Cerebellar cortex (tissue), 1 donor: ENCODE measurements at regions not wholly inside any gene's neighbourhood (a gene's known extent, or its start where the extent isn't known, plus 50 kb on each side); places are given as distances from the start of the nearest gene placed in this dataset.
A peak's percentile ranks its signal among the peaks of the same experiment; 100 is the strongest.

ENCODE experiments used
- DNase-seq: peaks from one replicate; pipeline ENCODE4 v3.0.0-alpha.2; 2015; ENCODE audit warnings: low spot score

GRCh38 chr6:104321301-104321700, 538.4 kb downstream of the HACE1 start:
- peak; percentile 86 for DNase-seq

GRCh38 chr6:104320896-104321295, 538.8 kb downstream of the HACE1 start:
- DNase-seq = no peak

GRCh38 chr6:104312851-104313250, 546.9 kb downstream of the HACE1 start:
- DNase-seq = no peak

GRCh38 chr6:104306211-104306610, 553.5 kb downstream of the HACE1 start:
- no peak for DNase-seq

GRCh38 chr6:104305206-104305605, 554.5 kb downstream of the HACE1 start:
- no peak for DNase-seq

- no peak for DNase-seq
Measured at GRCh38 chr6:104301951-104302350, 557.8 kb downstream of the HACE1 start.

- no peak for DNase-seq
Measured at GRCh38 chr6:104286641-104287040, 573.1 kb downstream of the HACE1 start.

- DNase-seq = no peak
Measured at GRCh38 chr6:104284872-104285271, 574.8 kb downstream of the HACE1 start.

GRCh38 chr6:104282581-104282980, 577.1 kb downstream of the HACE1 start:
- DNase-seq = no peak

GRCh38 chr6:104281370-104281769, 578.3 kb downstream of the HACE1 start:
- DNase-seq = no peak

GRCh38 chr6:104268389-104268788, 591.3 kb downstream of the HACE1 start:
- DNase-seq = no peak

- DNase-seq = no peak
Measured at GRCh38 chr6:104266922-104267321, 592.8 kb downstream of the HACE1 start.

- no peak for DNase-seq
Measured at GRCh38 chr6:104256646-104257045, 603.1 kb downstream of the HACE1 start.

GRCh38 chr6:104253236-104253635, 606.5 kb downstream of the HACE1 start:
- no peak for DNase-seq

GRCh38 chr6:104252276-104252675, 607.4 kb downstream of the HACE1 start:
- no peak for DNase-seq

GRCh38 chr6:104251651-104252050, 608.1 kb downstream of the HACE1 start:
- no peak for DNase-seq

GRCh38 chr6:104240865-104241264, 618.9 kb downstream of the HACE1 start:
- DNase-seq = no peak

GRCh38 chr6:104239971-104240370, 619.7 kb downstream of the HACE1 start:
- DNase-seq = no peak

GRCh38 chr6:104229057-104229456, 630.7 kb downstream of the HACE1 start:
- no peak for DNase-seq

- DNase-seq = no peak
Measured at GRCh38 chr6:104227508-104227907, 632.2 kb downstream of the HACE1 start.

GRCh38 chr6:104226790-104227446, 632.8 kb downstream of the HACE1 start:
- no peak for DNase-seq

- DNase-seq = no peak
Measured at GRCh38 chr6:104218116-104218515, 641.6 kb downstream of the HACE1 start.

- no peak for DNase-seq
Measured at GRCh38 chr6:104214901-104215300, 644.8 kb downstream of the HACE1 start.

- no peak for DNase-seq
Measured at GRCh38 chr6:104212977-104213668, 646.6 kb downstream of the HACE1 start.
